COR-L47 (cell line): ENCODE measurements at regions not wholly inside any gene's neighbourhood (a gene's known extent, or its start where the extent isn't known, plus 50 kb on each side); places are given as distances from the start of the nearest gene placed in this dataset.

ENCODE experiments used
- DNase-seq: peaks from one replicate; lab custom pipeline; 2025; lab: John Stamatoyannopoulos, UW

DNA sequence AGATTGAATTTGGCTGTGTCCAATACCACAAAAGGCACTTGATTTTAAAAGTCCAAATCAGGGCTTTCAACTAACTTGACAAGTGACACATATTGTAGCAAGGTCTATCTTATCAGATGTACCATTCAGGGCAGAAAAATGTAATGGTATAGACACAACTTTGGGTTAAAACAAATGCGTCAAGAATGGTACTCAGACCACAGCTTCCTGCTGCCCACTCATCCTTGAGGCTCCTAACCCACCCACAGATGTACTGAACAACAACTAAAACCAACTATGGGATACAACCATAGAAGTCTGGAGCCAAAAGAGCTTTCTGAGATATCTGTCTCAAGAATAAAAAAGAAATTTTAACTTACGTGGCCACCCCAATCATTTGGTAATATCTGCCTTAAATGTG is 105.2 kb downstream of the RBM43 start:
- no peak for DNase-seq

DNA sequence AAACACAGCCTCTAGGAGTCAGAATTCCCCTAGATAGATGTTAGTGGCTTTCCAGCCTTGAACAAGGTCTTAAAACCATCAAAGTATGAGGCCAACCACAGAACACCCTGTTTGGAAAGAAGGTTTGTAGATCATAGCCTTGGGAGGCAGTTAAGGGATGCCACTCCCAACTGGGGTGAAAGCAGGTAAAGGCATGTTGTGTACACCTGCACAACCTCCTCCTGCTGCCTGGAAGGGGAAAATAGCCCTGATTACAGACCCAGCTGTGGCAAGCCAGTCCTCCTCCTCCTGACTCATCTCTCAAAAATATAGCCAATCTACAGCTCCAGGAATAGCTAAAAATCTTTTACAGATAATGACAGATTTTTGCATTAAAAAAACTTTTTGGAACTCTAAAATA is 108.1 kb downstream of the RBM43 start:
- DNase-seq = no peak

DNA sequence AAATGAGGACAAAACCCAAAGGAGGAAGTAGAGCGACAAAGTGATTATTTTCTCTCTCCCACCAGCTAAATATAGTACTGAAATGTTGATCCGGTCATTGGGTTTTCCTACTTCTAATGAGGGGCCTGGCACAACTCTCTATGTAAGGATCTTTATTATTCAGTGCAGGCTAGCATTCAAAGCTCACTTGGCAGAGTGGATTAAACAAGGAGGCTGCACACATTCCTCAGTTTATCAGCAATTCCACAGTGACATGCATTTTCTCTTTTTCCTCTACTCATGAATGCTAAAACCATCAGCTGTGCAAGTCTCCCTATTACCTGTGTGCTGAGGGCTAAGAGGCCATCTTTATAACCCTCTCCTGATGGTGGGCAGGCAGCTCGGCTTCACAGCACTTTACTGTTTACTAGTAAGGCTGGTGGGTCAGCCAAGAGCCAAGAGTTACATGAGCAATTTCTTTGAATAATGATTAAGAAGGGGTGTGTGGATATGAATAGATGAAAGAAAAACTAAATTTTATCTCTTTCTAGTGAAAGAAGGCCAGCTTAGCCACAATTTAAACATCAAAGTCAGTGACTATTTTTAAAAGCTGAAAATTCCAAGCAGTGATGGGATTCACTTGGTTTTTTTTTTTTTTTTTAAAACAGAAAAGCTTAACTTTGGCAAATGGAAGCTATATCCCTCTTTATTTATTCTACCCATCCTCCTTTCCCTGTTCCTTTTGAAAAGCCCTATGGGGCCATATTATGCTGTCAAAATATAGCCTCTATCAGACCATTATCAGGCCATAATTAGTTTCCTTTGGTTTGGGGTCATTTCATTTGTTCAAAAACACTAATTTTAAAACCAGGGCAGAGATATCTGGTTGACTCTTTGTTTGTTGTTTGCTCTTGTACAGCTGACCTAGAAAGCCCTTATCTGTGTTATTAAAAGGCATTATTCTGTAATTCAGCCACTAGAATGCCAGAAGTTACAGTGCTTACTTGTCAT is 111.0 kb downstream of the RBM43 start:
- no peak for DNase-seq

DNA sequence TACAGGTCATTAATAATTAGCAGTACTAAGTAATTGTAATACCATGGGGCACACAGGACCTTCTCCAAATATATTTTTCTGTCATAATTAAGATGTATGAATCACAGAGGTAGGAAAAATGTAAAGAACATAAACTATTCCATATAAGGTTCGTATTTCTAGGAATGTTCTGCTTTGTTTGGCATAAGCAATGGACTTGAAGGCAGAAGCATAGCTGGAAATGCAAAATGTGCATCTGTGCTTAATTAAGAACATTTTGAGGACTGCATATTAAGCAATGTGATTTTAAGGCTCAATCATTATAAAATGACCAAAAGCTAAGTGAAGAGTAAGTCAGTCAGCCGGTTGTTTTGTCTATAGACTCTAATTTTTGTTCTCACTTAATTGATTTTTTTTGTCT is 123.2 kb downstream of the RBM43 start:
- no peak for DNase-seq

DNA sequence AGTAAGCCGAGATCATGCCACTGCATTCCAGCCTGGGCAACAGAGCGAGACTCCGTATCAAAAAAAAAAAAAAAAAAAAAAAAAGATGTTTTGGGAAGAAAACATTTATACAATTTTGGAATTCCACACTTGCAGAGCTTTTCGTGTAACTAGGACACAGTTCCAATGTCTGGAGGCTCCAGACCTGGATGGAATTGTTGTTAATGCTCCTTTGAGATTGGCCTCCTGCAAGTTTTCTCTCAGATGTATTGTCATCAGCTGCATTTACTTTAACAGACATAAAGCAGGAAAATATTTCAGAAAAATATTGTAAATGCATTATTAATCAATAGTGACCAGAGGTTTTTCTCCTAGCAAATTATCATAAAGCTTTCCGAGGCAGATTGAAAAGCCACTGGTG is 124.1 kb downstream of the RBM43 start:
- DNase-seq = no peak

DNA sequence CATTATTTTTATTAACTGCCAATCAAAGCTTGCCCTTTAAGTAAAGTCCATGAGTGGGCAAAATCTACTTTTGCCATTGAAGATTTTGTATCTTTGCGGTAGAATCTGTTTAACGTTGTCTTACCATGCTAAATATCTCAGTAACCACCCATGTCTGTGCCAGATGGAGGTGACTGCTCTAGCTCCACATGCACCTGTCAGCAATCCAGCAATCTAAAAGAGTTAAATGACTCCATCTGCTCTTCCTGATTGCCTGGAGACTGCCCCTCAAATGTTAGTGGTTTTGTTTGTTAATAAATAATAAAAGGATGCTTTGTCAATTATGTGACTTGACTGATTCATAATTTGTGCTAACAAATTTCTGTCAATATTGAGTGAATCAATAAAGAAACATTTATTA is 141.7 kb downstream of the RBM43 start:
- DNase-seq = peak; percentile 14

DNA sequence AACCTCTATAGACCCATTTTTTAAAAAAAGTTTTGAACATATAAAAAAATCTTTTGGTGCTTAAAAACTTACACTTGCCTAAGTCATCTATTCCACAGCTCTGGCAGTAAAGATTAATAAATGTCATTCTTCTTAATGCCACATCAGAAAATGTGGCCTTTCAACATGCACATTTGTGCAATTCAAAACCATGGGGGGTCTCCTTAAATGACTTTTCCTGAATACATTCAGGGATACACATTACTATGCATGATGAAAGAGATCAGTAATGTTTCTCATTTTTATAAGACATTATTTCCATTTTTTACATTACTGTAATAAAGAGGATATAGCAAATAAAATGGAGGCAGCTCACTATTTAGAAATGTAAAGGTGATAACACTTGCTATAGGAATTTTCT is 142.3 kb downstream of the RBM43 start:
- DNase-seq = no peak

DNA sequence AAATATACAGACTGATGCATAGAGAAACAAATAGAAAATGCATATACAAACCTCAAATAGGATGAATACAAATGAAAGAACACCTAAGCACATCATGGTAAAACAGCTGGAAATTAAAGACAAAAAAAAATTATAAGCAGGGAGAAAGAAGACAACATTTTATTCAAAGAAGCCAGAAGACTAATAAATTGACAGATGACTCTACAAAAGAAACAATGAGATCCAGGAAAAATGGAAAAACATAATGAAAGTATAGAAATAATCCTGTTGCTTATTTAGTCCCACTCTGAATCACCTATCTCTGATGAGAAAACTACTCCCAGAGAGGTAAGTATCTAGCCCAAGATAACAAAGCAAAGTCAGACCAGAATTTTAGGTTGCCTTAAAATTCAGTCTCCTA is 143.4 kb downstream of the RBM43 start:
- no peak for DNase-seq

DNA sequence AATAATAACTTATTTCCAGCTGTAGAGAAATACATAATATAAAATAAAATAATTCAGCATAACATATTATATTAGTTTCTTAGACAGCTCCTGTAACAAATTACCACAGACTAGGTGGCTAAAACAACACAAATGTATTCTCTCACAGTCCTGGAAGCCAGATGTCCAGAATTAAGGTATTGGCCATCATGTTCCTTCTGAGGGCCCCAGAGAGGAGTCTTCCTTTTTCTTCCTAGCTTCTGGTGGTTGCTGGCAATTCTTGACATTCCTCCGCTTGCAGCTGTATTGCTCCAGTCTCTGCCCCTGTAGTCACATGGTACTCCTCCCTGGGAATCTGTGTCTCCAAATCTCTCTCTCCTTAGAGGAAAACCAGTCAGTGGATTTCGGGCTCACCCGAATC is 146.8 kb downstream of the RBM43 start:
- DNase-seq = no peak

DNA sequence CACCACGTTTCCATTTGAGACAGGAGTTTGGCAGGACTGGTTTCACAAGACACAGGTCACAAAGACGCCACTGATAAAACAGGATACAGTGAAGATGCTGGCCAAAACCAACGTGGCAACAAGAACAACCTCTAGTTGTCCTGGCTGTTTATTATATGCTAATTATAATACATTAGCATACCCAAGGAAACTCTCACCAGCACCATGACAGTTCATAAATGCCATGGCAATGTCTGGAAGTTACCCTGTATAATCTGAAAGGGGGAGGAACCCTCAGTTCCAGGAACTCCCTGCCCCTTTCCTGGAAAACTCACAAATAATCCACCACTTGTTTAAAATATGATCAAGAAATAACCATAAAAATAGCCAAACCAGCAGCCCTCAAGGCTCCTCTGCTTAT is 148.3 kb downstream of the RBM43 start:
- DNase-seq = no peak

DNA sequence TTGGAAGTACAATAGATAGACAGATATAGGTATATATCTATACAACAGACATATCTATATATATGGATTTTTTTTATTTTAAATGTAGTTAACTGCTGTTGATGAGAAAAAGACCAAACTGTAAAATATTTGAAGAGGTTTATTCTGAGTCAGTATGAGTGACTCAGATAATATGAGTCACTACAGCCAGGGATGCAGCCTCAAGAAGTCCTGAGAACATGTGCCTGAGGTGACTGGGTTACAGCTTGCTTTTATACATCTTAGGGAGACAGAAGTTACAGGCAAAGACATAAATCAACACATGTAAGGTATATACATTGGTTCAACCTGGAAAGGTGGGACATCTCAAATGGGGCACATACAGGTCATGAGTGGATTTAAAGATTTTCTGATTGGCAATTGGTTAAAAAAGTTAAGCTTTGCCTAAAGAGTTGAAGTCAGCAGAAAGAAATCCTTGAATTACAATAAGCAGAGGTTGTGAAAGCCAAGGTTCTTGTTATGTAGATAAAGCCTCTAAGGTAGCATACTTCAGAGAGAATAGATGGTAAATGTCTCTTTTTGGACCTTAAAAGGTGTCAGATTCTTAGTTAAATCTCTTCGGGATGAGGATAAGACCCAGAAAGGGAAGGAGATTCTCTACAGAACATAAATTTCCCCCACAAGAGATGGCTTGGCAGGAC is 149.9 kb downstream of the RBM43 start:
- no peak for DNase-seq

DNA sequence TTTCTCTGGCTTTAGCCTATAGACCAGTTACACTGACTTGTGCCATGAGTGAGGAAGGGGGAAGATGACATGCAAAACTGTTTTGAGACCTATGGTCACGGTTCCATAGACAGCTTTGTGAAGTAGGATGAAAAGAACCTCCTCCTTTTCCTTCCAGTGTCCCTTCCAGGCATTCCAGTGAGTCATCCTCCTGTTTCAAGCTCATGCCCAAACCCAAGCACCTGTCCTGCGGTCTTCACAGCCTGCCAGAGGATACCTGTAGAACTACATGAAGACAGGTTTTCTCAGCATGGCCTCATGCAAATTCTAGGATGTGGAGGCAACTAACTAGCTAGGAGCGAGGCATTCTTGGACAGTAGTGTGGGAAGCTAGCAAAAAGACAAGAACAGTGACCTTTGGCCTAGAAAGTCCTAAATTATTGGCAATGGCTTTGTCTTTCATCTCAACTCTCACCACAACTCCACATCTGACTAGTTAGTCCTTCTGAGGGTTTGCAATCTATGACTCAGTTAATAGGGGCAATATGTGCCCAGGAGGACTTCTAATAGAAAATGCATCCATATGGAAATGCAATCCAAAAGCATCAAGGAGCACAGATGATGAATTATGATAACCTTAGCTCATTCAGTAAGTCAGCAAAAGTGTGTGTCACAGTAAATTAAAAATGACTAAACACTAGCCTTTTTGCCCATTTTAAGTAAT is 154.7 kb downstream of the RBM43 start:
- no peak for DNase-seq

DNA sequence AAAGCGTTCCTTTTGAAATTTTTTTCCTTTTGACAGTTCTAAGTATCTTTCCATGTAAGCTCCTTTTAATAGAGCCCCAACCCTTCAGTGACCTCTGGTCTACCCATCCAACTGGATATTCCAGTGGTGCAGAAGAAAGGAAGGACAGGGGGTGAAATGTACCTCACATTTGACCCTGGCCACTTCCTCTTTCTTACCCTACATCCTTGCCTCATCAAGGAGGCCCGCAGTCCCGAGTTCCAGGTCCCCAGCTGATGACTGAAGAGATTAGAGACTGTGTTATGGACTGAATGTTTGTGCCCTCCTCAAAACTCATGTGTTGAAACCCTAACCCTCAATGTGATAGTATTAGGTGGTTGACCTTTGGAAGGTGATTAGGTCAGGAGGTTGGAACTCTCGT is 158.1 kb downstream of the RBM43 start:
- no peak for DNase-seq

DNA sequence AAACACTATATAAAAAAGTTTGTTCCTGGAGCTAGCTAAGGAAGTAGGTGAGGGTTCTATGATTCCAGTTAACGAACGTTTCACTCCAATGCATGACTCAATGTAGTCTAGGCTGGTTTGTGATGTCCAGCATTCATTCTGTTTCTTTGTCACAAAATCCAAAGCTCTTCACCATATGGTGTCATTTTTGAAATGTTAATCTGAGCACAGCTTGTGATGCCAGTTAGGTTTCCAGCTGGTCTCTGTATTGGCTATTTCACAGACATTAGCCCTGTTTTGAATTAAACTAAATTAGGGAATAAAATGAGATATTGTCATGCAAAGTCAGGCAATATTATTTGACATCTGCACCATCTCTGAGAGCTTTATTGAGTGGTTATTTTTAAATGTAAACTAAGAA is 159.4 kb downstream of the RBM43 start:
- DNase-seq = no peak

DNA sequence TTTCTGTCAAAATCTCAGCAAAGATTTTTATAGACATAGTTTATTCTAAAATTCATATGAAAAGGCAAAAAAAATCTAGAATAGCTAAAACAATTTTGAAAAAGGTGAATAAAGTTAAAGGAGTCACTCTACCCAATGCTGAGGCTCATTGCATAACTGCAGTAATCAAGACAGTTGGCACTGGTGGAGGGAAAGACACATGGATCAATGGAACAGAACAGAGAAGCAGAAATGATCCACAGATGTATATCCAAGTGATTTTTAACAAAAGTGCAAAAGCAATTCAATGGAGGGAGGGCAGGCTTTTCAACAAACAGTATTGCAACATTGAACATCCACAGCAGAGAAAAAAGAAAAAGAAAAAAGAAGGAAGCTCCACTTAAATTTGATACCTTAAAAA is 162.8 kb downstream of the RBM43 start:
- no peak for DNase-seq

DNA sequence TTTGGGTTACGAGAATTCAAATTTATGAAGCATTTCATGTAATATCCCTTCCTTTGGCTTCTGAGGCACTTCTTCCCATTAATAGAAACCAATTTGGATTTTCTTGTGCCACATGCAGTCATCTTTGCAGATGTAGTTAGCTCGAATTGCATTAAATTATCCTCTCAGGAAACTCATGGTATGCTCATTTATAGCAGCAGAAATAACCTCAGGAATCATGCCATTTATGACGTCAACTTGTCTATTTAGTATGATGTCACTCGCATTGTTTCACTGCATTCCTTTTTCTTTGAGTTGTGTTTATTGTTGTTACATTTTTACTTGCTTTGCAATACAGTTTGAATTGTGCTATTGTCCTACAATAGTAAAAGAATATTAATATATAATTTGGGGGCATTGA is 163.8 kb downstream of the RBM43 start:
- DNase-seq = no peak

DNA sequence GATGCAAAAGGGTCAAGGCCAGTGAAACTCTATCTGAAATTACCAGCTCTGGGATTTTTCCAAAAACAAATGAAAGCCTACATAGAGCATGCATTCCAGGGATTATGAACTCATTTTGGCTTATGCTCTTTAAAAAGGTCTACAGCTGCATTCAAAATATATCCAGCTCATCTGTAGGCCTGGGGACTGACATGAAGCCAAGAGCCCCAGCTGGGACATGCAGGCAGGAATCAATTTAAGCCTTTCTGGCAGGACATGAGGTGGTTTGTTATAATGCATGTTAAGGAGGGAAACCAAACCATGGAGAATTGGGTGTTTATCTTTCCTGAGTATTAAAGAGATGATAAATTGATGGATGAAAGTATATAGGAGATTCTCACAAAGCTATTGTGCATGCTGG is 164.5 kb downstream of the RBM43 start:
- no peak for DNase-seq

DNA sequence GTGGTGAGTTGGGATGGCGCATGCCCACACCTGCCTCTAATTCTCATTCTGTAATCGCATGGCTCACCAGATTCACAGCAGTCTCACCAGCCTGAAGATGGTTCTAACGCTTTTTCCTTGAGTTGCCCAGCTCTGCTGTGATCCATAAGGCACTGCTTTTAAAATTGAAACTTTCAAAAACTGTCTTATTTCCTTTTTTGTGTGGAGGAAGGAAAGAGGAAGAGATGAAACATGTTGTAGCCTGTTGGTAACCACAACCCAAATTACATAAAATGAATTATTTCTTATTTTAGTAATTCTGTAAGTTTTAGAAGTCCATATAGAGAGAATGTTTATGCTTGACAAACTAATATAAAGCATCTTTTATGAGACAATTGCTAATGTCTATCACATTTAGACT is 165.4 kb downstream of the RBM43 start:
- DNase-seq = no peak

DNA sequence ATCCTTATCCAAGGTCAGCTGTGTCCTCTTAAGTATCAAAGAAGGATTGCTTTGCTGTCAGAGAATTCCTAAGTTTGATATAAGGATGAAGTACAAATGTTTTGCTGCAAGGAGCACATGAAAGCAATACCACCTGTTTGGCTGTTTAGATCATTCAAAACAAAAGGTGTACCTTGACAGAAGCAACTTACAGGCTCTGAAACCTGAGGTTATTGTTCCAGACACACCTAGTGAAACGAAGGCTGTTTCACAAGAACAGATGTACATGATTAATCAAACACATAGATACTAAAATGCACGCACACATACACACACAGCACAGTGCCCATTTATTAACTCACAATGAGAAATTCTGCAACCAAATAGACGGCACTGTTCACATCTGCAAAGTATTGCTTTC is 166.2 kb downstream of the RBM43 start:
- no peak for DNase-seq

DNA sequence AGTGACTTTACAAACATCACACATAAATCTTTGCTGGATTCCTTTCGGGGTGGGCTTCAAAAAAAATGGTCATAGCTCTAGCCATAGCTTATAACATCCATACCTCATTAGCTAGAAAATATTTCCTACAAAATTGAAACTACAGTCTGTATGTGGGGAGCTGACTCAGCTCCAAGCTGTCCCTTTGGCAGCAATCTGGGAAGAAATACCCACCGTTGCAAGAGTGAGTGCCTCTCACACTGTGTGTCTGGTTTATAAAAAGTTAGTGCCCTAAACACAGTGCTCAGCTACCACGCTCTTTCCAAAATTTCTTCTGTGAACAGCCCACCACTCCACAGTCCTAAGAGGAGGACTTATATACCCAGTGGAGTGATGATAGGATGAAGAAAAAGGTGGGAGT is 170.1 kb downstream of the RBM43 start:
- DNase-seq = no peak

DNA sequence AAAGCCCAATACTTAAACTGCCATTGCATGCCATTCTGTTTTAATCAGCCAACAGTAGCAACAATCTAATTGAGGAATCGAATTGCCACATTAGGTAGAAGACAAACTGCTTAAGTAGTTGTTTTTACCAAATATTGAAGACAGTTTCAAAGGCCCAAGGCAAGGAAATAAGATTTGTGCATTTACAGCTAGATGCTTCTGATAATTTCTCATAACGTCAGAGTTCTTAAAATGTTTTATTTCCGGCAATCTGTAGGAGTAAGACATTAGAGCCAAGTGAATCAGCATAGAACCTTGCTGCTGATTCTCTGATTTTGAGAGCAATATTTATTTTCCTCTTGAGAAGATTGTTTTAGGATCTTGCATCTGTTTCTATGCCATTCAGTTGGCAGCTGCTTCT is 174.3 kb downstream of the RBM43 start:
- DNase-seq = no peak

DNA sequence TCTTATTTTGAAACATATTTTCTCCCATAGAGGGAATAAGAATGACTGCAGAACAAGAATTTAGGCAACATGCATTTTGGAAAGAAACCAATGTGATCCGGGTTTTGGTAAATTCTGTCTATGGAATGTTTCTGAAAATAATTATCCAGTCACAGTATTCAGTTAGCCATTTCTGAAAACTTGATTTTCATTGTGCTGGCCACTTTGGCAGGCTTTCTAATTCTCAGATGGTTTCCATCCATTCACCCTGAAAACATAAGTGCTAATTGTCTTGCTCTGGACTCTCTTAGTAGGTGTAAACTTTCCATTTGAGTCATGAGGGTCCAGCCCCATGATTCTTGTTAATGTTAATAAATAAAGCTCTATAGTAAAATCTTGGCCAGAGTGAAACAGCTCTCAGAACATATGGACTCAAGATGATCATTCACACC is 176.5 kb downstream of the RBM43 start:
- DNase-seq = no peak
